PC-9 (cell line): ENCODE measurements at regions not wholly inside any gene's neighbourhood (a gene's known extent, or its start where the extent isn't known, plus 50 kb on each side); places are given as distances from the start of the nearest gene placed in this dataset.

Experiments used
- CTCF ChIP-seq: fragments of 200-600 bp; sonication (generic); conservative IDR thresholded peaks from 2 replicates; pipeline ENCODE4 v1.6.1; 2017; ENCODE audit warnings: mixed run types, antibody characterized with exemption, mild to moderate bottlenecking, moderate library complexity
- EZH2 ChIP-seq: fragments of 200-600 bp; sonication (generic); IDR thresholded peaks from 2 replicates; pipeline ENCODE4 v1.8.0; 2017; ENCODE audit warnings: antibody characterized with exemption, low read depth

- TF ChIP-seq CTCF (no peak), EZH2 (no peak)
These were observed 174.7 kb downstream of the MZT1 start for GRCh38 chr13:72552731-72553130.
